Fibroblast of skin of left quadriceps (primary cell): ENCODE measurements at regions not wholly inside any gene's neighbourhood (a gene's known extent, or its start where the extent isn't known, plus 50 kb on each side); places are given as distances from the start of the nearest gene placed in this dataset.

Source experiments
- DNase-seq, 2 experiments: peaks; one replicate each; pipeline ENCODE4 v3.0.0-alpha.2; 2013; ENCODE audit warnings: low read depth in 2 of 2

- DNase-seq = no peak
These were observed 177.2 kb downstream of the POU4F1 start for GRCh38 chr13:78426183-78426582.

DNA sequence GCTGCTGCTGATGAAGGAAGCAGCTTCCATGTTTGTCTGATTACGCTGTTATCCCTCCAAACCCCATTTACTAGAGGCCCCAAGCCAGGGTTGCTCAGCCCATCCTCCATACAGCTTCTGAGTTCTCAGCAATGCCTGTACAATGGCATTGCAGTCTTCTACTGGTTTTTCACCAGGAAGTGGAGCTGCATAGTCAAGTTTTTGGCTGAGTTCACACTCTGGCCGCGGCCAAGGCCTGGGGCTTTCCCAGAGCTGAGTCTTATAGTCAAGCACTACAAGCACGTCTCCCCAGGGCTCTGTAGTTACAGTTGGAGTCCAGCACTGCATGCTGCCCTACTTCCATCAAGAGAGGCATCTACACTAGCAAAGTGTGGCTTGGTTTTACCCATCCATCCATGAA lies 182.5 kb downstream of the POU4F1 start:
- DNase-seq = no peak

GRCh38 chr13:78413887-78414553 lies 189.3 kb downstream of the POU4F1 start:
- no peak for DNase-seq

GRCh38 chr13:78410847-78411246 lies 192.5 kb downstream of the POU4F1 start:
- DNase-seq = no peak

DNA sequence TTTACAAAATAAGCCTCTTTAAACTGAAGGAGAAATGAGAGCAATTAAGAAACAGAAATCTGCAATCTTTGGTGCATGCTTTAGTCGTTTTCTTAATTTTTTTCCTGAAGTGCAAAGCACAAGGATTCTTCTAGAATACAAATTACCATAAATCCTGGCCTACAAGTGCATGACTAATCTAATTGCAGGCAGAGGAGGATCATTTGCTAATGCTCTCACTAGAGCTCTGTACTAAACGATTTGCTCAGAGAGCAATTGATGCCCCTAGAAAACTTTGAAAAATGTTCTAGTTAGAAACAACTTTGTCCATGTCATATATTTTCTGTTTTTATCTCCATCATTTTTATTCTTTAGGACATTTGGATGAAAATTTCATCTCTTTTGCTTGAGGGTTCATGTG lies 193.2 kb downstream of the POU4F1 start:
- no peak for DNase-seq

- DNase-seq = no peak
These were observed 194.2 kb downstream of the POU4F1 start for GRCh38 chr13:78409172-78409571.

- no peak for DNase-seq
These were observed 198.4 kb downstream of the POU4F1 start for GRCh38 chr13:78404846-78405360.

GRCh38 chr13:78402708-78403400 lies 200.5 kb downstream of the POU4F1 start:
- DNase-seq = no peak

GRCh38 chr13:78401873-78402707 lies 201.3 kb downstream of the POU4F1 start:
- DNase-seq = no peak

GRCh38 chr13:78398743-78399410 lies 204.5 kb downstream of the POU4F1 start:
- no peak for DNase-seq

GRCh38 chr13:78393286-78394142 lies 209.8 kb downstream of the POU4F1 start:
- DNase-seq = no peak

DNA sequence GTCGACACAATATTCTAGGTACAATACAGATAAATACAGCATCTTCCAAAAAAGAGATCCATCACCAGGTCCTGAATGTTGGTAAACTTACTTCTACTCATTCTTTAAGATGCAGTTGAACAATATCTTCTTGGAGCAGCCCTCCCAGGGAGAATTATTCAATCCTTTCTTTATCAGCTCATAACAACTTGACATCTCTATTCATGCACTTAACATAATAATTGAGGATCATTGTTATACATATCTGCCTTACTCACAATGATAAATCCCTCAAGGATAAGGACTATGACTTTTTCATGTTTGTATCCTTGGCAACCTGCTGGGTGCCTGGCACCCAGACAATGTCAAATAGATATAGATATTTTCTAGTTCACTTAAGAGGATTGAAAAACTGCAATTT lies 219.5 kb downstream of the POU4F1 start:
- no peak for DNase-seq

DNA sequence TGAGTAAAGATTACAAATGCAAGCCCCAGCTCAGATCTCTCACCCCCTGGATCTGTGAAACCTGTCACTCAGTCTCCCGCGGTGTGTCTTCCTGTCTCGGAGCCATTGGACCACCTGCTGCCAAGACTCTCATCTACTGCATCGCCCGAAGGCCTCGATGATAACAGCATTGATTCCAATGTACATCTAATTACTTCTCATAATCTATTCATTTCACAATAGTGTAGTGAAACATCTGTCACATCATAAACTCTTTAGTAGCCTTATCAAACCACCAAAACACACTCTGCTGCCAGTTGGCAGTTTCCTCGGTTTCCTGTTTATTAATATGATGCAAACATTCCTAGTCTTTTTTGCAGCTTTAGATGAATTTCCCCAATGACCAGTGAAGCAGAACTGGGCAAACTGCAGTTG lies 220.3 kb downstream of the POU4F1 start:
- DNase-seq = no peak

GRCh38 chr13:78382491-78382890 lies 220.9 kb downstream of the POU4F1 start:
- no peak for DNase-seq

- DNase-seq = no peak
These were observed 226.5 kb downstream of the POU4F1 start for GRCh38 chr13:78376822-78377221.

DNA sequence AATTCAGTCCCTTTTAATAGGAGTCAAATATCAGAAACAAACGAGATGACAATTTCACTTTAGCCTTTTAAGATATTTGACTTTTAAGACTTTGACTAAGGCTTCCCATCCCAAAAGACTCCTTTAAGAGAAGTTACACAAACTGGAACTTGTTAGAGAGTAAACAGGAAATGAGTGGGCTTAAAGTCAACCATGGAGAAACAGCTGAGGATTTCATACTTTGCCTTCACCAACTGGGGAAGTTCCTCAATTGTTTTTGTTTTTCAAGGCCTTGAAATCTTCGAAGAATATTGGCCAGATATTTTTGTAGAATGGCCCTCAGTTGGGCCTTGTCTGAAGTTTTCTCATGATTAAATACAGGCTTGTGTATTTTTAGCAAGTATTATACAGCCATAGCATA lies 227.3 kb downstream of the POU4F1 start:
- DNase-seq = no peak

GRCh38 chr13:78372581-78372980 lies 230.8 kb downstream of the POU4F1 start:
- DNase-seq = peak; percentile 4 to 7

GRCh38 chr13:78370231-78370630 lies 233.1 kb downstream of the POU4F1 start:
- no peak for DNase-seq

- DNase-seq = no peak
These were observed 238.6 kb downstream of the POU4F1 start for GRCh38 chr13:78364711-78365110.

GRCh38 chr13:78341032-78341431 lies 262.3 kb downstream of the POU4F1 start:
- no peak for DNase-seq

- DNase-seq = no peak
These were observed 263.4 kb downstream of the POU4F1 start for GRCh38 chr13:78339927-78340326.
